IMR-90 (cell line): ENCODE measurements at regions not wholly inside any gene's neighbourhood (a gene's known extent, or its start where the extent isn't known, plus 50 kb on each side); places are given as distances from the start of the nearest gene placed in this dataset.

Source experiments
- CHD1 ChIP-seq: IDR thresholded peaks from 2 replicates; pipeline ENCODE4 v1.6.1; 2012; ENCODE audit warnings: low read depth, low read length, improper control_type of control experiment
- POLR2A ChIP-seq: IDR thresholded peaks from 2 replicates; pipeline ENCODE4 v1.6.1; 2012; ENCODE audit warnings: mild to moderate bottlenecking, low read depth, low read length
- TF ChIP-seq, protein P1 (sequence below): conservative IDR thresholded peaks from 2 replicates; pipeline ENCODE4 v1.5.1; 2012; ENCODE audit warnings: mild to moderate bottlenecking, low read depth, low read length, improper control_type of control experiment
- TF ChIP-seq, protein P2 (sequence below): fragments of 150-350 bp; IDR thresholded peaks from 2 replicates; pipeline ENCODE4 v1.6.1; 2017; ENCODE audit warnings: mild to moderate bottlenecking, antibody characterized with exemption, low read length, low read depth

DNA sequence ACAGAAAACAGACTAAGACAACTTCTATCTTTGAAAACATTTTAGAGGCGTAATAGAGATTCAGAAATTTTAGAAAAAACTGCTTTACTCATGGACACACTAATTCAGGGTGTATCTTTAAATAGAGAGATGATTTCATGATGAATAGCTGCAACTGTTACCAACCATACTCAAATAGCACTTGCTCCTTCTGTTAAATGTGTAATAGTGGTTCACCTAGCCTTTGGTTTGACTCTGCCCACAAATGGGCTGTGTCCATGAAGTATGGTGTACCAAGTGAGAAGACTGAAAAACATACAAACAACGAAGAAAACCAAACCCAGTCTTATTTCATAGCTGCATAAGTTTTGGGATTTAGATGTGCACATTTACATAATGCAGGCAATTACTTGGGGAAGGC lies 610.6 kb downstream of the PLCL1 start:
- TF ChIP-seq, protein P1, sequence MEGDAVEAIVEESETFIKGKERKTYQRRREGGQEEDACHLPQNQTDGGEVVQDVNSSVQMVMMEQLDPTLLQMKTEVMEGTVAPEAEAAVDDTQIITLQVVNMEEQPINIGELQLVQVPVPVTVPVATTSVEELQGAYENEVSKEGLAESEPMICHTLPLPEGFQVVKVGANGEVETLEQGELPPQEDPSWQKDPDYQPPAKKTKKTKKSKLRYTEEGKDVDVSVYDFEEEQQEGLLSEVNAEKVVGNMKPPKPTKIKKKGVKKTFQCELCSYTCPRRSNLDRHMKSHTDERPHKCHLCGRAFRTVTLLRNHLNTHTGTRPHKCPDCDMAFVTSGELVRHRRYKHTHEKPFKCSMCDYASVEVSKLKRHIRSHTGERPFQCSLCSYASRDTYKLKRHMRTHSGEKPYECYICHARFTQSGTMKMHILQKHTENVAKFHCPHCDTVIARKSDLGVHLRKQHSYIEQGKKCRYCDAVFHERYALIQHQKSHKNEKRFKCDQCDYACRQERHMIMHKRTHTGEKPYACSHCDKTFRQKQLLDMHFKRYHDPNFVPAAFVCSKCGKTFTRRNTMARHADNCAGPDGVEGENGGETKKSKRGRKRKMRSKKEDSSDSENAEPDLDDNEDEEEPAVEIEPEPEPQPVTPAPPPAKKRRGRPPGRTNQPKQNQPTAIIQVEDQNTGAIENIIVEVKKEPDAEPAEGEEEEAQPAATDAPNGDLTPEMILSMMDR = no peak
- no peak for TF ChIP-seq CHD1
- no peak for TF ChIP-seq POLR2A
- TF ChIP-seq, protein P2, sequence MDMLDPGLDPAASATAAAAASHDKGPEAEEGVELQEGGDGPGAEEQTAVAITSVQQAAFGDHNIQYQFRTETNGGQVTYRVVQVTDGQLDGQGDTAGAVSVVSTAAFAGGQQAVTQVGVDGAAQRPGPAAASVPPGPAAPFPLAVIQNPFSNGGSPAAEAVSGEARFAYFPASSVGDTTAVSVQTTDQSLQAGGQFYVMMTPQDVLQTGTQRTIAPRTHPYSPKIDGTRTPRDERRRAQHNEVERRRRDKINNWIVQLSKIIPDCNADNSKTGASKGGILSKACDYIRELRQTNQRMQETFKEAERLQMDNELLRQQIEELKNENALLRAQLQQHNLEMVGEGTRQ = no peak
